Muscle layer of colon (tissue), 2 donors: ENCODE measurements at regions not wholly inside any gene's neighbourhood (a gene's known extent, or its start where the extent isn't known, plus 50 kb on each side); places are given as distances from the start of the nearest gene placed in this dataset.
"Not testable (repeated sequence)": the region's sequence is repeated elsewhere in the genome, so short reads cannot be mapped to it uniquely, and the experiment has no call there.

ENCODE experiments used
- H3K27ac ChIP-seq: one replicate; pipeline ENCODE4 v1.7.0; 2013; ENCODE audit warnings: low read depth, mild to moderate bottlenecking, low read length, moderate library complexity
- H3K27me3 ChIP-seq, 2 donors: one replicate each; pipeline ENCODE4 v1.7.0; 2013; ENCODE audit warnings: low read length in 2 of 2, mild to moderate bottlenecking in 2 of 2; ENCODE audit not compliant: insufficient read depth in 2 of 2, control insufficient read depth in 1 of 2
- H3K36me3 ChIP-seq: one replicate; pipeline ENCODE4 v1.7.0; 2013; ENCODE audit warnings: mild to moderate bottlenecking, low read length; ENCODE audit not compliant: insufficient read depth
- H3K4me1 ChIP-seq: one replicate; pipeline ENCODE4 v1.7.0; 2013; ENCODE audit warnings: mild to moderate bottlenecking, low read length; ENCODE audit not compliant: insufficient read depth
- H3K4me3 ChIP-seq, 2 donors: one replicate each; pipeline ENCODE4 v1.7.0; 2013; ENCODE audit warnings: low read length in 2 of 2, low read depth in 1 of 2, mild to moderate bottlenecking in 1 of 2, moderate library complexity in 1 of 2
- H3K9ac ChIP-seq: one replicate; pipeline ENCODE4 v1.7.0; 2013; ENCODE audit warnings: low read length
- H3K9me3 ChIP-seq: one replicate; pipeline ENCODE4 v1.7.0; 2013; ENCODE audit warnings: mild to moderate bottlenecking, low read length
- donor health status: abdominal sarcoma.
- donor health status: Adenocarcinoma of cecum.

DNA sequence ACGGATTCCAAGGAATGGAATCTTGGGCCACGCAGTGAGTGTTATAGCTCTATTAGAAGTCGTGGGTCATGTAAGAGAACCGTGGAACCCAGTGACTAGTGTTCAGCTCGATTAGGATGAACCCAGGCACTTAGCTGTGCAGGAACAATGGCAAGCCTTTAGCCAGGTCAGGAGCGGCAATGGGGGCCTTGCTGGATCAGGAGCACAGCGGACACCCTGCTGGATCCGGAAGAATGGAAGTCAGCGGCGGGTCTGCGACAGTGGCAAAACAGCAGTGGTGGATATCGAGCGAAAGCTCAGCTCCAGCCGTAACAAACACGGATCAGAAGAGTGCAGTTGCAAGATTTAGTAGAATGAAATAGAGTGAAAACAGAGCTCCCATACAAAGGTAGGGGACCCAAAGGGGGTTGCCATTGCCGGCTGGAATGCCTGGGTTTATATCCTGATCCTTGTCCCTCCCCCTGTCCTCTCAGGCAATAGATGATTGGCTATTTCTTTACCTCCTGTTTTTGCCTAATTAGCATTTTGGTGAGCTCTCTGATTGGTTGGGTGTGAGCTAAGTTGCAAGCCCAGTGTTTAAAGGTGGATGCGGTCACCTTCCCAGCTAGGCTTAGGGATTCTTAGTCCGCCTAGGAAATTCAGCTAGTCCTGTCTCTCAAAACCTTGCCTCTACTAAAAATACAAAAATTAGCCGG lies 618.3 kb upstream of the CBLB start:
- H3K36me3 ChIP-seq, H3K9me3 ChIP-seq, H3K9ac ChIP-seq, H3K4me1 ChIP-seq, H3K4me3 ChIP-seq, H3K27me3 ChIP-seq, H3K27ac ChIP-seq: not testable (repeated sequence)

DNA sequence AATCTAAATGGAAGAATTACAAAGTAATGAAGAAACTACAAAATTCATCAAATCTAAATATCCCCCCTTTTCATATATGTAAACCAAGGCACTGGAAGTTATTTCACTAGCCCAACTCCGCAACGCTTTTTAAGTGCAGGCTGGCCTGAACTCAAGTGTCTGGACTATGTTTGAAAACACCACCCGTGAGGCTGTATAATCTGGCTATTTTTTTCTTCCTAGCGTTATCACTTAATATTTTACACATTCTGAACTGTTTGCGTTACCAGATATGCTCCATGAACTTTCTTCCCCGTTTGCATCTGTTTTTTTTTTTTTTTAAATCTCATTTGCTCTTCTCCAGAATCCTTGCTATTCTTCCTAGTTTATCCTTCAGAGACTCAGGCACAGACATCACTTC lies 619.5 kb upstream of the CBLB start:
- Histone ChIP-seq H3K36me3 (no peaks in the 10 kb centered on the region), H3K27me3 (no peaks in the 10 kb centered on the region), H3K27ac (no peak overlapping the region), H3K9me3 (no peaks in the 10 kb centered on the region), H3K9ac (no peak overlapping the region), H3K4me1 (no peaks in the 10 kb centered on the region), H3K4me3 (no peak overlapping the region)

DNA sequence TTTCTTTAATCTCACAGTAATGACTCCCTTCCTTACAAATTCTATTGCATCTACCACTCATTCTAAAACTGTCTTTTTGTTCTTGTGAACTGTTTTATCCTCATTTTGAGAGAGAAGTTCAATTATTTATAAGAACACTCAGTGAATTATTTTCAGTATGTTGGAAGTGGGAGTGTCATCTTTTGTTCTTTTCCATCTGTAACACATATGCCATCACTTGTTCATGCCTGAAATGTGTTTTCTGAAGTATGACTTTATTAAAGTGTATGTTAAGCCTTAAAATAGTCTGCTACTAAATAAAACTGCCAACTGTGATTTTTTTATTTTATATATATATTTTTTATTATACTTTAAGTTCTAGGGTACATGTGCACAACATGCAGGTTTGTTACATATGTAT lies 623.0 kb upstream of the CBLB start:
- no peak overlapping the region for H3K27ac ChIP-seq
- H3K9me3 ChIP-seq: no peaks in the 10 kb centered on the region
- no peaks in the 10 kb centered on the region for H3K27me3 ChIP-seq
- H3K4me1 ChIP-seq: no peaks in the 10 kb centered on the region
- no peak overlapping the region for H3K9ac ChIP-seq
- no peak overlapping the region for H3K4me3 ChIP-seq
- no peaks in the 10 kb centered on the region for H3K36me3 ChIP-seq

DNA sequence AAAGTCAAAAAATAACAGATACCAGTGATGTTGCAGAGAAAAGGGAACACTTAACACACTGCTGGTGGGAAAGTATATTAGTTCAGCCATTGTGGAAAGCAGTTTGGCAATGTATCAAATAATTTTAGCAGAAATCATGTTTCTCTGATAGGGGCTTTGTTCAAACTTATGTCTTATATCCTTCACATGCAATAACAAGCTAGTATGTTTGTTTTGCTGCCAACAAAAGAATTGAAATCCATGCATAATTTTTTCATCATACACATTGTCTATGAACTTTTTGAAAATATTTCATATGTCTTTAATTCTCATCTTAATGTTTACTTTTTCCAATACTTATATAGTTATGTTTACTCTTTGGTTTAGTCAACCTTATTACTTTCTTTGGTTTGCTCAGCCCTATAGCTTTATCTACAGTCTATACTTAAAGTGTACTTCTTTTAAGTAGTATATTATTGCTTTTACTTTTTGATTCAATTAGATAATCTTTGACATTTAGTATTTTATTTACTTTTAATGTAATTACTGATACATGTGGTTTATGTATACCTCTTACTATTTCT lies 639.6 kb upstream of the CBLB start:
- Histone ChIP-seq H3K9me3 (no peaks in the 10 kb centered on the region), H3K4me3 (no peak overlapping the region), H3K4me1 (no peaks in the 10 kb centered on the region), H3K27me3 (no peaks in the 10 kb centered on the region), H3K9ac (no peak overlapping the region), H3K27ac (no peak overlapping the region), H3K36me3 (no peaks in the 10 kb centered on the region)

DNA sequence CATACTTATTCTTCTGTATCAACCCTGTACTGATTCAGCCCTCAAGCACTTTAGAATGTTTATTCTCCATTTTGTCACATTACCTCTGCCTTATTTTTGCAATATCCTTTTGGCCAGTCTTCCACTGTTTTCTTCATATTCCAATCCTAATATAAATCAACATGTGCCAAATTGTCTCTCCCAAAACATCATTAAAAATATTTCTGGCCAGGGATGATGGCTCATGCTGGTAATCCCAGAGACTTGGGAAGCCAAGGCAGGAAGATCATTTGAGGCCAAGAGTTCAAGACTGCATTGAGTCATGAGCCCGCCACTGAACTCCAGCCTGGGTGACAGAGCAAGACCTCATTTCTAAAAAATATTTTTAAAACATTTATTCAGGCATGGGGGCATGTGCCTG lies 641.4 kb upstream of the CBLB start:
- no peak overlapping the region for H3K4me3 ChIP-seq
- H3K9me3 ChIP-seq: no peaks in the 10 kb centered on the region
- H3K36me3 ChIP-seq: no peaks in the 10 kb centered on the region
- H3K9ac ChIP-seq: no peak overlapping the region
- H3K27ac ChIP-seq: no peak overlapping the region
- no peaks in the 10 kb centered on the region for H3K4me1 ChIP-seq
- no peaks in the 10 kb centered on the region for H3K27me3 ChIP-seq

DNA sequence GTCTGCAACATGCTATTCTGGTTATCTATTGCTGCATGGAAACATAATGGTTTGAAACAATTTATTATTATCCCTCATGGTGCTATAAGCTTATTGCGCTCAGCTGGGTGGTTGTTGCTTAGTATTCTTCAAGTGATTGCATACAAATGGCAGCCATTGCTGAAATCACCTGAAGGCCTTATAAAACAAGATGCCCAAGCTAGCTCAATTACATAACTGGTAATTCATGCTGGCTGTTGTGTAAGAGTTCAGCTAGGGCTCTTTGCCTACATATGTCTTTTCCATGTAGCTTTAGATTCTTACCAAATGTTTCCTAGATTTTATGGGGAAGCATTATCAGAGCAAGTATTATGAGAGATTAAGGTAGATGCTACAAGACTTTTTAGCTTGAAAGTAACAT lies 644.0 kb upstream of the CBLB start:
- Histone ChIP-seq H3K4me1 (no peaks in the 10 kb centered on the region), H3K4me3 (no peak overlapping the region), H3K9ac (no peak overlapping the region), H3K27me3 (no peaks in the 10 kb centered on the region), H3K9me3 (no peaks in the 10 kb centered on the region), H3K27ac (no peak overlapping the region), H3K36me3 (no peaks in the 10 kb centered on the region)

DNA sequence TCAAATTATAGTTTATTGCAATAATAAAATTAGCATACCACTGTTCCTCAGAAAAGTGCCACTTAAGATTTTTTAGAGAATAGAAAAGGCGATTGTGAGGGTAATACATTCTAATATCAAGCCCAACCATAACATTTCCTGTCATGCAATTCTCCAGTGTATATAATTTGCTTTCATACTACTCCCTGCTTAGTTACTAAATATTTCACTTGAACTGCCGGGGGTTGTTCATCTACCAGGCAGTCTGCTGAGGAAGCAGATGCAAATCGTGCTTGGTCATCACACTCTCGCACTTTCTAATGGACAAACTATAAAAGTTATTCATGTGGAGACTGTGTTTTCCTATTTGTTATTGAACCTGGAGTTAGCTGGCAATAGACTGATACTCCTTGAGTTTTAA lies 645.6 kb upstream of the CBLB start:
- Histone ChIP-seq H3K9ac (no peak overlapping the region), H3K27me3 (no peaks in the 10 kb centered on the region), H3K9me3 (no peaks in the 10 kb centered on the region), H3K36me3 (no peaks in the 10 kb centered on the region), H3K27ac (no peak overlapping the region), H3K4me3 (no peak overlapping the region), H3K4me1 (no peaks in the 10 kb centered on the region)

DNA sequence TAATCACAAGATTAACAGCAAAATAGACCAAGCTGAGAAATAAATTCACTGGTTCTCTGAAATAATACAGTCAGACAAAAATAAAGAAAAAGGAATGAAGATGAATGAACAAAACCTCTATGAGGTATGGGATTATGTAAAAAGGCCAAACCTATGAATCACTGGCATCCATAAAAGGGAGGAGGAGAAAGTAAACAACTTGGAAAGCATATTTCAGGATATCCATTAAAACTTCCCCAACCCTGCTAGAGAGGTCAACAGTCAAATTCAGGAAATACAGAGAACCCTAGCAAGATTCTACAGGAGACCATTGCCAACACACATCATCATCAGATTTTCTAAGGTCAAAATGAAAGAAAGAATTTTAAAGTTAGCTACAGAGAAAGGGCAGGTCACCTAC lies 649.7 kb upstream of the CBLB start:
- H3K27ac ChIP-seq: no peak overlapping the region
- no peaks in the 10 kb centered on the region for H3K36me3 ChIP-seq
- no peak overlapping the region for H3K9ac ChIP-seq
- no peaks in the 10 kb centered on the region for H3K27me3 ChIP-seq
- H3K9me3 ChIP-seq: no peaks in the 10 kb centered on the region
- no peak overlapping the region for H3K4me3 ChIP-seq
- no peaks in the 10 kb centered on the region for H3K4me1 ChIP-seq

DNA sequence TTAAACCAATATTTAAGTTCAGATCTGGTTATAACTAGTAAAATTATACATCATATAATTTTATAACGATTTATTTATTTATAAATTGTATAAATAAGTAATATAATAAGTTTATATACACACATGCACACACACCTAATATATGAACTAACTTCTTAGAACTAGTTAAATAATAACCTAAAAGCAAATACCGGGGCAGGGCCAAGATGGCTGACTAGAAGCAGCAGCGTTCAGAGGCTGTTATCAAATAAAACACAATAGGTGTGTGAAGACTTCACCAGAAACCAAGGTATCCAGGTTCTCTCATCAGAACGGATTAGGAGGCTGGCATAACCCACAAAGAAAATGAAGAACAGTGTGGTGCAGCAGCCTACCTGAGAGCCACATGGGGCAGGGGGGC lies 653.6 kb upstream of the CBLB start:
- H3K4me3 ChIP-seq: no peak overlapping the region
- H3K36me3 ChIP-seq: no peaks in the 10 kb centered on the region
- no peak overlapping the region for H3K9ac ChIP-seq
- no peaks in the 10 kb centered on the region for H3K27me3 ChIP-seq
- H3K9me3 ChIP-seq: no peaks in the 10 kb centered on the region
- no peaks in the 10 kb centered on the region for H3K4me1 ChIP-seq
- H3K27ac ChIP-seq: no peak overlapping the region

DNA sequence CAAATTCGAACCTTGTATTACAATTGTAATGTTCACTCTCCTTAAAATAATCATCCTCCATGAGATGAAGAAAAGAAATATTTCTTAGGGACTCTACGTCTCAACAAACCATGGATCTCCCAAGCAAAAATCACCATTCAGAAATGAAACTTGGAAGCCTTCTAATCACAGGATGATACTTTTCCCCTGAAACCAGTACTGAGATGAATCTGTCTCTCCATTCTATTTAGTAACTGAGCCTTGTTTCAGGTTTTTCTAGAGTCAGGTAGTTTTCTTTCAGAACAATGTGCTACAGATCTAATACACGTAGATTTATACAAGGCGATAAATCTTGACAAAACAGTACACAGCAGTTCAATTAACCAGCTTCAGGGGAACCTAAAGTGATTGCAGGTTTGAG lies 660.1 kb upstream of the CBLB start:
- Histone ChIP-seq H3K36me3 (no peaks in the 10 kb centered on the region), H3K4me3 (no peak overlapping the region), H3K9me3 (no peaks in the 10 kb centered on the region), H3K9ac (no peak overlapping the region), H3K27me3 (no peaks in the 10 kb centered on the region), H3K4me1 (no peaks in the 10 kb centered on the region), H3K27ac (no peak overlapping the region)

DNA sequence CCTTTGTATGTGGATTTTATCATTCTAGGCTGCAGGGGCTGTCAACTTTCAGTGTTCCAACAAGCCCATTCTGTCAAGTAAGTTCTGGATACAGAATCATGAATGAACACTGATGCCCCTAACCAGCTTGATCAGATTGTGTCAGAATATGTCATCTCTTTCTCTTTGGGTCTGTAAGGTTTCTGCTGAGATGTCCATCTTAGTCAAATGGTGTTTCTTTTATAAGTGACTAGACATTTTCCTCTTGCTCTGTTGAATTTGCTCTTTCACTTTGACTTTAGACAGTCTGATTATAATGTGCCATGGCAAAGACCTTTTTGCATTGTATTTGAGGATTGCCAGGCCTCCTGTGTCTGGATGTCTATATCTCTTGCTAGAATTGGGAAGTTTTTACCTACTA lies 660.9 kb upstream of the CBLB start:
- H3K27me3 ChIP-seq: no peaks in the 10 kb centered on the region
- no peak overlapping the region for H3K9ac ChIP-seq
- no peaks in the 10 kb centered on the region for H3K36me3 ChIP-seq
- H3K4me3 ChIP-seq: no peak overlapping the region
- H3K27ac ChIP-seq: no peak overlapping the region
- no peaks in the 10 kb centered on the region for H3K4me1 ChIP-seq
- no peaks in the 10 kb centered on the region for H3K9me3 ChIP-seq

DNA sequence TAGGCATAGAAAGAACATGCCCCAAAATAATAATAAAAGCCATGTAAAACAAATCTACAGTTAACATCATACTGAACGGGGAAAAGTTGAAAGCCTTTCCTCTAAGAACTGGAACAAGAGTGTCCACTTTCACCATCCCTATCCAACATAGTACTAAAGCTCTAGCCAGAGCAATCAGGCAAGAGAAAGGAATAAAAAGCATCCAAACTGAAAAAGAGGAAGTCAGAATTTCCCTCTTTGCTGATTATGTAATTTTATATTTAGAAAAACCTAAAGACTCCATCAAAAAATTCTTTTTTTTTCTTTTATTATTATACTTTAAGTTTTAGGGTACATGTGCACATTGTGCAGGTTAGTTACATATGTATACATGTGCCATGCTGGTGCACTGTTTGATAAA lies 661.6 kb upstream of the CBLB start:
- Histone ChIP-seq H3K36me3 (no peaks in the 10 kb centered on the region), H3K27ac (no peak overlapping the region), H3K4me3 (no peak overlapping the region), H3K9me3 (no peaks in the 10 kb centered on the region), H3K4me1 (no peaks in the 10 kb centered on the region), H3K27me3 (no peaks in the 10 kb centered on the region), H3K9ac (no peak overlapping the region)
